ENCODE measurements at regions not wholly inside any gene's neighbourhood (a gene's known extent, or its start where the extent isn't known, plus 50 kb on each side); places are given as distances from the start of the nearest gene placed in this dataset.

DNA sequence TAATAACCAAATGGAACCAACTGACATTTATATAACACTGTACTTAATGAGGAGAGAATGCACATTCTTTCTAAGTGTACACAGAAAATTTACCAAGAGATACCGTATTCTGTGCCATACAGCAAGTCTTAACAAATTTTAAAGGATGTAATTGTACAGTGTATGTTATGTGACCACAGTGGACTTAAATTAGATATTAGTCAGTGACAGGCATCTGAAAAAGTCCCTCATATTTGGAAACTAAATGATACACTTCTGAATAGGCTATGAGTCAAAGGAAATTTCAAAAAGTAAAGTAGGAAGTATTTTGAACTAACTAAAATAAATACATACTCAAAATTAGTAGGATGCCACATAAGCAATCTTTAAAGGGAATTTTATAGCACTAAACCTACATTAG is 59.6 kb upstream of the P3H2 start:
- TF ChIP-seq POLR2A (IDR thresholded peaks at IDR 0.05; ENCODE audit: low read length) (no peak), GATA1 (IDR thresholded peaks at IDR 0.05; ENCODE audit: low read depth, low read length) (no peak)
